Endothelial cell (in vitro differentiated cells): ENCODE measurements at regions not wholly inside any gene's neighbourhood (a gene's known extent, or its start where the extent isn't known, plus 50 kb on each side); places are given as distances from the start of the nearest gene placed in this dataset.

Experiments used
- DNase-seq: peaks from one replicate; pipeline ENCODE4 v3.0.0; 2021; ENCODE audit warnings: low spot score
- H3K27ac Mint-ChIP-seq: one replicate; pipeline ENCODE4 v1.8.0; 2021; ENCODE audit warnings: mixed read lengths, inconsistent platforms; ENCODE audit not compliant: unreplicated experiment
- H3K27me3 Mint-ChIP-seq: one replicate; pipeline ENCODE4 v1.8.0; 2021; ENCODE audit warnings: mild to moderate bottlenecking, moderate library complexity, mixed read lengths, inconsistent platforms; ENCODE audit not compliant: unreplicated experiment
- H3K36me3 Mint-ChIP-seq: one replicate; pipeline ENCODE4 v1.8.0; 2021; ENCODE audit warnings: mild to moderate bottlenecking, low read depth, mixed read lengths, inconsistent platforms; ENCODE audit not compliant: unreplicated experiment
- H3K4me1 Mint-ChIP-seq: one replicate; pipeline ENCODE4 v1.8.0; 2021; ENCODE audit warnings: mild to moderate bottlenecking, mixed read lengths, inconsistent platforms; ENCODE audit not compliant: unreplicated experiment
- H3K4me3 Mint-ChIP-seq: one replicate; pipeline ENCODE4 v1.8.0; 2021; ENCODE audit warnings: mild to moderate bottlenecking, mixed read lengths, inconsistent platforms; ENCODE audit not compliant: unreplicated experiment
- H3K9me3 Mint-ChIP-seq: one replicate; pipeline ENCODE4 v1.8.0; 2021; ENCODE audit warnings: mixed read lengths, inconsistent platforms; ENCODE audit not compliant: unreplicated experiment
- CTCF ChIP-seq: fragments of 200-600 bp; sonication (generic); IDR thresholded peaks from one replicate; pipeline ENCODE4 v1.5.0; 2021; ENCODE audit warnings: antibody characterized with exemption; ENCODE audit not compliant: unreplicated experiment

- no peaks in the 10 kb centered on the region for H3K27me3 Mint-ChIP-seq
- H3K9me3 Mint-ChIP-seq, result no peaks in the 10 kb centered on the region
- no peak for TF ChIP-seq CTCF
- no peak overlapping the region for H3K4me3 Mint-ChIP-seq
- no peak overlapping the region for H3K27ac Mint-ChIP-seq
- no peaks in the 10 kb centered on the region for H3K4me1 Mint-ChIP-seq
- no peaks in the 10 kb centered on the region for H3K36me3 Mint-ChIP-seq
- DNase-seq, result no peak
These were observed 165.0 kb upstream of the HDAC9 start for GRCh38 chr7:18330548-18330947.

DNA sequence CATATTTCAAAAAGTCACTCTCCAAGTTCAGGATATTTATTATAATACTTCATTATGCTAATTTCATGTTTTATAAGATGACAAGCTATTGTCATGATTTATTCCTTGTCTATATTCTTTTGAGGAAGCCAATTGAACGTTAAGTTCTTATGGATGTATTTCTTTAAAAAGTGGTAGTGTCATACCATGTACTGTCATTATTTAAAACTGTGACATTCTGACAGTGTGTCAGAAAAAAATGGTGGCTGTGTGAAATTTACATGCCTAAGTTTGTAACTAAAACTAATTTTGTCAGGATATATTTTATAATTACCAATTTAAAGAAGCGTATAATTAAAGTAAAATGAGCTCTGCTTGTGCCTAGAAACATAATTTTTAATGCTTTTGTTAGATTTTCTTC is 158.9 kb upstream of the HDAC9 start:
- H3K4me3 Mint-ChIP-seq, result no peak overlapping the region
- H3K9me3 Mint-ChIP-seq, result no peaks in the 10 kb centered on the region
- H3K27ac Mint-ChIP-seq, result no peak overlapping the region
- no peak for TF ChIP-seq CTCF
- H3K27me3 Mint-ChIP-seq, result no peaks in the 10 kb centered on the region
- DNase-seq, result no peak
- no peaks in the 10 kb centered on the region for H3K4me1 Mint-ChIP-seq
- H3K36me3 Mint-ChIP-seq, result no peaks in the 10 kb centered on the region

GRCh38 chr7:18337048-18337809 is 158.3 kb upstream of the HDAC9 start:
- H3K4me3 Mint-ChIP-seq, result no peak overlapping the region
- H3K9me3 Mint-ChIP-seq, result no peaks in the 10 kb centered on the region
- no peaks in the 10 kb centered on the region for H3K4me1 Mint-ChIP-seq
- H3K36me3 Mint-ChIP-seq, result no peaks in the 10 kb centered on the region
- H3K27me3 Mint-ChIP-seq, result no peaks in the 10 kb centered on the region
- no peak for DNase-seq
- no peak overlapping the region for H3K27ac Mint-ChIP-seq
- no peak for TF ChIP-seq CTCF

GRCh38 chr7:18338910-18339523 is 156.5 kb upstream of the HDAC9 start:
- Mint-ChIP-seq H3K27ac (no peak overlapping the region), H3K4me1 (no peaks in the 10 kb centered on the region), H3K9me3 (no peaks in the 10 kb centered on the region), H3K36me3 (no peaks in the 10 kb centered on the region), H3K4me3 (no peak overlapping the region), H3K27me3 (no peaks in the 10 kb centered on the region)
- no peak for TF ChIP-seq CTCF
- DNase-seq, result no peak

DNA sequence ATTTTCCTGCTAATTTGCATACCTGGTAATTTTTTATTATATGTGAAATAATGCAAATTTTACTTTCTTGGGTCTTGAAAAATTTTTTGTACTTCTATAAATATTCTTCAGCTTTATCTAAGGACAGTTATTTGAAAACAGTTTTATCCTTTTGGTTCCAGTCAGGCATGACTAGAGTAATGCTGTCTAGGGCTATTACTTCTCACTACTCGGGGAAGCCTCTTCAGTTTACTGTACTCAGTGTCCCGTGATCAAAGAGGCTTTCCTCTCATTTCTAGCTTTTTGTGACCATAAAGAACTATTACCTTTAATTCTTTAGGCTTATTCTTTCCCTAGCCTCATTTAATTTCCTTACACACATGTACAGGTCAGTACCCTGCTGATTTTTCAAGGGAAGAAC is 153.8 kb upstream of the HDAC9 start:
- H3K36me3 Mint-ChIP-seq, result no peaks in the 10 kb centered on the region
- H3K27ac Mint-ChIP-seq, result no peak overlapping the region
- H3K9me3 Mint-ChIP-seq, result no peaks in the 10 kb centered on the region

More for the DNA sequence above, 153.8 kb upstream of the HDAC9 start:
- no peaks in the 10 kb centered on the region for H3K27me3 Mint-ChIP-seq
- no peak overlapping the region for H3K4me3 Mint-ChIP-seq
- H3K4me1 Mint-ChIP-seq, result no peaks in the 10 kb centered on the region
- no peak for TF ChIP-seq CTCF
- no peak for DNase-seq
